ENCODE measurements at regions not wholly inside any gene's neighbourhood (a gene's known extent, or its start where the extent isn't known, plus 50 kb on each side); places are given as distances from the start of the nearest gene placed in this dataset.

GRCh38 chr18:22841840-22842239 lies 91.3 kb upstream of the RBBP8 start:
- no peak for DNase-seq (ENCODE audit: low read depth in 2 of 3, low spot score in 1 of 3)

GRCh38 chr18:22844190-22844589 lies 88.9 kb upstream of the RBBP8 start:
- no peak for DNase-seq (ENCODE audit: low read depth in 2 of 3, low spot score in 1 of 3)

- DNase-seq (ENCODE audit: low read depth in 2 of 3, low spot score in 1 of 3): no peak
Measured at GRCh38 chr18:22844628-22845027, 88.5 kb upstream of the RBBP8 start.

- DNase-seq (ENCODE audit: low read depth in 2 of 3, low spot score in 1 of 3): no peak
Measured at GRCh38 chr18:22846088-22846683, 86.9 kb upstream of the RBBP8 start.

- DNase-seq (ENCODE audit: low read depth in 2 of 3, low spot score in 1 of 3): no peak
Measured at GRCh38 chr18:22846697-22847096, 86.4 kb upstream of the RBBP8 start.

GRCh38 chr18:22847392-22847791 lies 85.7 kb upstream of the RBBP8 start:
- DNase-seq (ENCODE audit: low read depth in 2 of 3, low spot score in 1 of 3): no peak

- DNase-seq (ENCODE audit: low read depth in 2 of 3, low spot score in 1 of 3): no peak
Measured at GRCh38 chr18:22847867-22848451, 85.2 kb upstream of the RBBP8 start.

GRCh38 chr18:22848615-22849014 lies 84.5 kb upstream of the RBBP8 start:
- DNase-seq (ENCODE audit: low read depth in 2 of 3, low spot score in 1 of 3): no peak

GRCh38 chr18:22856870-22857269 lies 76.3 kb upstream of the RBBP8 start:
- DNase-seq (ENCODE audit: low read depth in 2 of 3, low spot score in 1 of 3): no peak

- DNase-seq (ENCODE audit: low read depth in 2 of 3, low spot score in 1 of 3): no peak
Measured at GRCh38 chr18:22858121-22858520, 75.0 kb upstream of the RBBP8 start.

- DNase-seq (ENCODE audit: low read depth in 2 of 3, low spot score in 1 of 3): no peak
Measured at GRCh38 chr18:22860807-22861206, 72.3 kb upstream of the RBBP8 start.

GRCh38 chr18:22865354-22866116 lies 67.6 kb upstream of the RBBP8 start:
- no peak for DNase-seq (ENCODE audit: low read depth in 2 of 3, low spot score in 1 of 3)

- no peak for DNase-seq (ENCODE audit: low read depth in 2 of 3, low spot score in 1 of 3)
Measured at GRCh38 chr18:22868831-22869230, 64.3 kb upstream of the RBBP8 start.

- no peak for DNase-seq (ENCODE audit: low read depth in 2 of 3, low spot score in 1 of 3)
Measured at GRCh38 chr18:22871809-22872525, 61.2 kb upstream of the RBBP8 start.

- no peak for DNase-seq (ENCODE audit: low read depth in 2 of 3, low spot score in 1 of 3)
Measured at GRCh38 chr18:22872900-22873537, 60.1 kb upstream of the RBBP8 start.

- no peak for DNase-seq (ENCODE audit: low read depth in 2 of 3, low spot score in 1 of 3)
Measured at GRCh38 chr18:22879293-22879692, 53.8 kb upstream of the RBBP8 start.

- no peak for DNase-seq (ENCODE audit: low read depth in 2 of 3, low spot score in 1 of 3)
Measured at GRCh38 chr18:22882084-22882483, 51.0 kb upstream of the RBBP8 start.

- no peak for DNase-seq (ENCODE audit: low read depth in 2 of 3, low spot score in 1 of 3)
Measured at GRCh38 chr18:22883179-22883578, 49.9 kb upstream of the RBBP8 start.

Measured in stimulated activated CD4-positive, alpha-beta T cell treated with anti-CD3 and anti-CD28 coated beads, Interleukin-12 subunit alpha, Interleukin-12 subunit beta, amount 100 ng/mL, for 48 hours (primary cell).